ENCODE measurements at regions not wholly inside any gene's neighbourhood (a gene's known extent, or its start where the extent isn't known, plus 50 kb on each side); places are given as distances from the start of the nearest gene placed in this dataset.

GRCh38 chr6:12494161-12494560, 204.0 kb downstream of the EDN1 start (continued):
- TF ChIP-seq CHD7 (IDR thresholded peaks at IDR 0.05; ENCODE audit: insufficient replicate concordance, low read length), result no peak
- no peak for TF ChIP-seq SP1 (IDR thresholded peaks at IDR 0.05; ENCODE audit: low read depth, low read length)
- TF ChIP-seq CTCF (IDR thresholded peaks at IDR 0.05; ENCODE audit: control extremely low read depth in 1 of 3, insufficient read depth in 1 of 3, low read depth in 1 of 3, low read length in 3 of 3), result no peak
- no peak for TF ChIP-seq SIRT6 (IDR thresholded peaks at IDR 0.05; ENCODE audit: low read length)
- TF ChIP-seq MAFK (IDR thresholded peaks at IDR 0.05; ENCODE audit: low read depth, low read length), result no peak
- TF ChIP-seq CTBP2 (IDR thresholded peaks at IDR 0.05; ENCODE audit: borderline replicate concordance, insufficient read depth, insufficient read length, low read length), result no peak
- TF ChIP-seq GABPA (IDR thresholded peaks at IDR 0.05; ENCODE audit: borderline replicate concordance, insufficient read depth, low read length), result no peak

Data from H1 (cell line).